Islet precursor cell (in vitro differentiated cells): ENCODE measurements at regions not wholly inside any gene's neighbourhood (a gene's known extent, or its start where the extent isn't known, plus 50 kb on each side); places are given as distances from the start of the nearest gene placed in this dataset.
"Not testable (repeated sequence)": the region's sequence is repeated elsewhere in the genome, so short reads cannot be mapped to it uniquely, and the experiment has no call there.

Experiments
- DNase-seq: peaks from one replicate; pipeline ENCODE4 v3.0.0-alpha.2; 2018

- DNase-seq = no peak
Observed at GRCh38 chr5:25150819-25151218, 506.0 kb upstream of the CDH10 start.

DNA sequence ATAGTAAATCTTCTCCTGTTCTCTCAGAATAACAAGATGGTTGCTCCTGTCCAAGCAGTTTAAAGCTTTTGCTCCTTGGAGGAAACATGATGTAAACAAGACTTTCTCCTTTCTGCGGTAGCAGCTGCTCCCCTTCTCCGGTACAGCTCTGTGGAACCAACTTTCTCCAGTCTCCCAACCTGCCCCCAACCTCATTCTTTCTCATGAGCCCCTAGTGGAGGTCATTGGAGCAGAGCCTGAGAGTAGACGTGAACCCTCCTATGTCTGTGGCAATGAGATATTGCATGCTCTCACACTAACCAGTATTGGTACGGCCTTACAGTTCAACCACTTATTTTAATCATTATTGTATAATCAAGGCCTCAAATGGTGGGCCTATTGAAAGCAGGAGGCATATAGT, 483.8 kb upstream of the CDH10 start:
- DNase-seq = no peak

DNA sequence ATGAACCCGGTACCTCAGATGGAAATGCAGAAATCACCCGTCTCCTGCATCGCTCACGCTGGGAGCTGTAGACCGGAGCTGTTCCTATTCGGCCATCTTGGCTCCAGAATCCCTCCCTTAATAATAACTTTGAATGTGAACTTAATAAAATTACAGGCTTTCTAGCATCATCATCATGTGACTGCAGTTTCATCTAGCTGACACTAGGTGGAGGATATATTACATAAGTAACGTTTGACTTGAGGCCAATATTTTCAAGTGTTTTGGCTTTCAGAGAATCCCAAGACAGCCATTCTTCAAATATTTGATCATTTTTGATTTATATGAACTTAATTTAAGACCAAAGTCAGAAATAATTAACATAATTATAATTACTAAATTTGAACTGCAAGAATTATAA, 474.9 kb upstream of the CDH10 start:
- no peak for DNase-seq

DNA sequence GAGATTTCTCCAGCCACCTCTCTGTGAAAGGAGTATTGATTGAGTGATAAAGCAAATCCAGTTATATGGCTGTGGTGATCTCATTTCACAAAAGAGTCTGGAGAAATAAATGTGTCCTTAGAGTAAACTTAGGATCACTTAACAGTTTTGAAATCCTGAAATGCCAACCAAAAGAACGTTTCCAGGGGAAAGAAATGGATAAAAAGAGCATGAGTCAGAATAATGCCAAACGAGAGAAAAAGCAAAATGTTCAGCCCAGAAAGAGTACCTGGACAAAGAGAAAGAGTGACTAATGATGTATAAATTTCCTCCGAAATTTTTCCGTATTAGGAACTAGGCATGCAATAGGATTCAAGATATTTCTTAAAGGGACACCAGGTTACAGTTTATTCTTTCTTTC, 463.1 kb upstream of the CDH10 start:
- no peak for DNase-seq

- no peak for DNase-seq
Observed at GRCh38 chr5:25099538-25099937, 454.8 kb upstream of the CDH10 start.

- DNase-seq = no peak
Observed at GRCh38 chr5:25095261-25095660, 450.5 kb upstream of the CDH10 start.

- DNase-seq = no peak
Observed at GRCh38 chr5:25094219-25094618, 449.4 kb upstream of the CDH10 start.

GRCh38 chr5:25091921-25092320, 447.1 kb upstream of the CDH10 start:
- no peak for DNase-seq

DNA sequence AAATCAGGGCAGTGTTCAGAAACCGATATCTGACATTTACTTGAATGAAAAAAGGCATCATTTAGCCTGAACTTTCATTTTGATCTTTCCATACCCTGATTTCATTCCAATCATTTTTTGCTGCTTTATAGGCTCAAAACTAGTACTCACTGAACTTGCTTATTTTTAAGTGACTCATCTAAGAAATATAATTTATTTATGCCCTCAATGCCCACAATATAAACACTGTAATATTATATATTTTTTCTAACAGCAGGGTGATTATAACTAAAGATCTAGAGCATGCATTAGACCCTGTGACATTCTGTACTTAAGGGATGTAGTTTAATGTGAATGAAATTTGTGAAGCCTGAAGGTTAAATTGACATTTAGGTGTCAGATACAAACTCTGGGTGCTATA, 446.1 kb upstream of the CDH10 start:
- no peak for DNase-seq

GRCh38 chr5:25090275-25090674, 445.5 kb upstream of the CDH10 start:
- DNase-seq = no peak

GRCh38 chr5:25088689-25089088, 443.9 kb upstream of the CDH10 start:
- not testable (repeated sequence) for DNase-seq

- DNase-seq = not testable (repeated sequence)
Observed at GRCh38 chr5:25083261-25083660, 438.5 kb upstream of the CDH10 start.

DNA sequence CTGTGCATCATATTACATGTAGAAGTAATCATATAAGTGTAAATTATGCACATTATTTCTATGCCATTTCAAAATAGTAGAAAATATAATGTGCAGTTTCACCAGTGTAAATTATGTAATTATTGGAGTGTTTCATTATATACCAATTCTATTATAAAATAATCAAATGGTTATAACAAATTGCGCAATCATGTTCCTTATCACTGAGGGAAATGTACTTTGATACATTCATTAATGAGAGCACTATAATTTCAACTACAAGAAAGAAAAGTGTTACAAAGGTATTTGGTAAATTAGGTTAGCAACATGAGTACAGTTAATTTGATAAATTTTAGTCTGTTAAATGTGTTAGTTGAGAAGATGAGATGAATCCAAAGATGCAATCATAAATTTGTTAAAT, 421.5 kb upstream of the CDH10 start:
- no peak for DNase-seq

DNA sequence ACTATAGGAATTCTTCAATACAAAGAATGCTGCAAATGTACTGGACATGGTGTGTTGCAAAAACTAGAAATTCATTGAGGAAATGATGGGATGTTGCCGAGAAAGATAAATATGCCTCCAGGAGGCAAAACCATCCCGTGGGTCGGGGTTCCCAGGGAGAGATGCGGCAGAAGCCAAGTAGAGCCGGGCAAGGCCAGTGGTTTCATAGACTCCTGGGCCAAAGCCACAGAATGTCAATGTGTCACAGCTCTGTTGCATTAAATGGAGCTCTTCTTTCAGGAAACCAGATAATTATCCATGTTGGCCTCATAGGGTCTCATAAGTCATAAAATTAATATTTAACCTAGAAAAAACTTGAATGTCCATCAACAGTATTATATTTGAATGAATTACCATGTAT, 419.5 kb upstream of the CDH10 start:
- no peak for DNase-seq

- DNase-seq = no peak
Observed at GRCh38 chr5:25060575-25060974, 415.8 kb upstream of the CDH10 start.

DNA sequence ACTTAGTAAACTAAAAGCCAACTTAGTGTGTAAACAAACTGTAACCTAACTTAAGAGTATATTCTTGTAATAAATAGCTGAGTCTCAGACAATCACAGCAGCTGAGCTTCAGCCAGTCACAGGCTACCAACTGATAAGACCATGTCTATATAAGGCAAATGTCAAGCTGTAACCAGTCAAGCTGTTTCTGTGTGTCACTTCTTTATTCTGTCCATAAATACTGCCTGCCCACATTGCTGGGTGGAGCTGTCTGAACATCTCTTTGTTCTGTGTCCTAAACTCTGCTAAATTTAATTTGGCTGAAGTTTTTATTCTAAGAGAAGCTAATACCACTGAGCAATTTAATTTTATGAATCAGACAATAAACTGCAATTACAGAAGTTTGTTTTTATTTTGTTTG, 412.1 kb upstream of the CDH10 start:
- DNase-seq = no peak

GRCh38 chr5:25033658-25034057, 388.9 kb upstream of the CDH10 start:
- no peak for DNase-seq

DNA sequence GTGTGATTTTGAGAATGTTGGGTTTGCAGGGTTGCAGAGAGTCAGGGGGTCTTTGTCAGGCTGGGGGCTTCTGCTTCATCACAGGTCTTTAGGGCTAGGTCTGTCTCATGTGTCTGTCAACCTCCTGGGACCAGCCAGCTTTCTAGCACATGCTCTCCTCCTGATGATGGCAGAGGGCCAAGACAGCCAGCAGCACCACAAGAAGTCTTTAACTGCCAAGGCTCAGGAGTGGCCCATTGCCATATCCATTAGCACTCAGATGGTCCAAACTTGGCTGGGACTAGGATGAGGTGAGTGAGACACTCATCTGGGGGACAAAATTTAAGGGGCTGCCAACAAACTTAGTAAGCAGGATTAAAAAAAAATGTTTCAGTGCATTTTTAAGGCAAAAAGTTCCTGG, 384.2 kb upstream of the CDH10 start:
- DNase-seq = no peak

DNA sequence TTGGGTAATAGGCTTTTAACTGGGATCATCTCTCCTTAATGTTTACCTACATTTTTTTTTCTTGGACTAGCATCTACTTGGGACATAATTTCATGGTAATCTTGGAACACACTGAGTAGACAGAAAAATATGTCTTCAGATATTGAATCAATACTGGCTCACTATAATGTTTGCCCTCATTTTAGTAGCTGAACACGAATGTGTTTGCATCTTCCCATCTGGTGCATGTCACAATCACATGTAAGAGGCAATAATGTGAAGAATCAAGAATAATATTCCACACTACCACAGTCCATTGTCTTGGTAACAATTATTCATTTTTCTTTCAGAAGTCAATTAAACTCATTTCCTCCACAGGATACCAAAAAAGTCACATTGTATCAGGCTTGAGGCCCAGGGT, 382.7 kb upstream of the CDH10 start:
- no peak for DNase-seq

GRCh38 chr5:25027061-25027460, 382.3 kb upstream of the CDH10 start:
- no peak for DNase-seq

DNA sequence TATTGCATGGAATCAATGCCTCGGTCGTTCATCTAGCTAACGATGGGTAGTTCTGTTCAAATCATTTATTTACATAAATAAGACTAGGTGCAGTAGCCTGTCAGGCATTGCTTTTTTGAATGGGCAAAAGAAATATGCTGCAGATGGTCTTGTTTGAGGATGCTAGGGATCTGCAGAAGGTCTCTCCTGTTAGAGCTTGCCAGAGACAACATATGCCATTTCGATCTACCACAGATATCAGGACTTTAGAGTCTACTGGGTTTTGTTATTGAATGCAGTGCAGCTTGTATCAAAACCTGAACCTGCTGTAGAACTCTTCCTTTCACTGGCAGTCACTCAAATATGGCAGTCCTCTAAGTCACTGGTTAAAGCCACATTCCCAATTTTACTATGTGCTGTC, 381.1 kb upstream of the CDH10 start:
- DNase-seq = no peak

DNA sequence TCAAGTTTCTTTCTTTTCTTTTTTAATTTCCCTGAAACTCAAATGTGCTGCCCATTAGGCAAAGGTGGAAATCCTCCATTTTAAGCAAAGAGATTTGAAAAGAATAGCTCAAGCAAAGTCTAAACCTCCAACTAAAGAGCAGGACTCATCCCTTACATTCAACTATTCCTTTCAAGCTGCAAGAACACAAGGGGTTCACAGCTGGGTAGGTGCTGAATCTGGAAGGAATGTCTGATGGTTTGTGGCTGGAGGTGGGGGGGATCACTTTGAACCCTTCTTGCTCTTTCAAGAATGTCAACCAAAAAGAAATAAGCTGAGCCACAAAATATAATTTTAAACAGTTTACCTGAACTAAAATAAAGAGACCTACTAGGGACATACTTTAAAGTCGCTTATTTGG, 375.7 kb upstream of the CDH10 start:
- DNase-seq = no peak

- no peak for DNase-seq
Observed at GRCh38 chr5:25009063-25009462, 364.3 kb upstream of the CDH10 start.

DNA sequence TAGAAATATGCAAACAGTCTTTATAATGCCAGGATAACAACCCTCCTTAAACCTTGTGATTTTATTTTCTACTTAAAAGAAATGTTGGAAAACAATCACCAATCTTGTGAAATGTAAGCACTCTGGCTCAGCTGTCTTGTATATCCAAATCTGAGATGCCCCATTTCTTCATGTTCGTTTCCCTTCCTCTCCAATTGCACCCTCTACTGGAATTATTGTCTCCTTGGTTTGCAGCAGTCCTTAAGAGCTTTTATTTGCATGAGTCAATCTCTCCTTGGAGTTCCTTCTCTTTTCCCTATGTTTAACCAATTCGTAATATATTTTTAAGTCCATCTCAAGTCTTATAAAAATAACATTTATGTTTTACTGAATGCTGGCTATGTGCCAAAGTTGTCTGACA, 362.0 kb upstream of the CDH10 start:
- no peak for DNase-seq

- no peak for DNase-seq
Observed at GRCh38 chr5:25006237-25006636, 361.5 kb upstream of the CDH10 start.

GRCh38 chr5:25005431-25005830, 360.7 kb upstream of the CDH10 start:
- no peak for DNase-seq
